Right ventricle myocardium superior (tissue), 1 donor: ENCODE measurements at regions not wholly inside any gene's neighbourhood (a gene's known extent, or its start where the extent isn't known, plus 50 kb on each side); places are given as distances from the start of the nearest gene placed in this dataset.
A peak's percentile ranks its signal among the peaks of the same experiment; 100 is the strongest.
"Not testable (repeated sequence)": the region's sequence is repeated elsewhere in the genome, so short reads cannot be mapped to it uniquely, and the experiment has no call there.

Experiments
- ATAC-seq: fragments of 200-7000 bp; cut with Tn5 transposase; one replicate; pipeline ENCODE4 v1.9.1; 2020; ENCODE audit warnings: mild to moderate bottlenecking; ENCODE audit not compliant: poor library complexity
- DNase-seq: peaks from one replicate; pipeline ENCODE4 v3.0.0-alpha.2; 2020
- intact Hi-C: fragments of 100-400 bp; cut with DNase I; formaldehyde crosslinking; loops from one replicate; pipeline ENCODE4 v1.11.2; 2022
- donor health status: DM: no; HTN: yes; CAD: no; lungs with severe emphysema.

DNA sequence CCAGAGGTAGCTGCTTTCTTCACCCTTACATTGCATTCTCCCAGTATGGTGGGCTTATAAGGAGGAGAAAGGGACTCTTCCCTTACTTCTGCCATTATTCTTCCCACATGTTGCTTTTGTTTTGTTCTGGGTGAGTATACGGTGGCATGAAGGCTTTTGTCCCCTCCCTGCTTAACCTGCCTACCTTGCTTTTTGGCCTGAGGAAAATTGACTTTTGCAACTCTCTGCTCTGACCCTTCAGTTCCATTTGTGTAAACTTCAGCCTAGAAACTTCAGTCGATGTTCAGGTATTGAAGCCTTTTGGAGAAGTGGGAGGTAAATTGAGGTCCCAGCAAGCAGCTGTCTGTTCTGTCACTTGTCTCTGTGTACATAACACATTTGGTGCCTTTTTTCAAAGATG, 110.2 kb downstream of the PCSK1 start:
- ATAC-seq: no peak
- intact Hi-C loops: no loop called here
- no peak for DNase-seq

GRCh38 chr5:96322217-96322616, 110.8 kb downstream of the PCSK1 start:
- intact Hi-C loops: no loop called here
- ATAC-seq: no peak
- no peak for DNase-seq

- no peak for ATAC-seq
- DNase-seq: no peak
- intact Hi-C loops: no loop called here
Observed at GRCh38 chr5:96321345-96321744, 111.7 kb downstream of the PCSK1 start.

DNA sequence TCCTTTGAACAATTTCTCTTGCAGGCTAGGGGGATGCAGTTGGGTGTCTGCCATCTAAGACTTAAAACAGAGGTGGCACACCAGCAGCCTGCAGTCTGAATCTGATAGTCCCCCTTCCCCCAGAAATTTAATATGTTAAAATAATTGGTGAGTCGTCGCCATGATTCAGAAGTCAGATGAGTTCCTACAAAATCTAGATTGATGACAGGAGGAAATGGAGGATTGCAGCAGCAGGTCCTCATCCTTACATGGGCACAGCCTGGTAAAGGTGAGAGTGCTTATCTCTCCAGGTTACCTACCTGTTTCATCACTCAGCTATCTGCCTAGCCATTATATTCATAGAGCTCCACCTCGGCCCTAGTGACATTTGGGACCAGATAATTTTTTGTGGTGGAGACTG, 112.3 kb downstream of the PCSK1 start:
- no peak for DNase-seq
- no peak for ATAC-seq
- intact Hi-C loops: no loop called here

DNA sequence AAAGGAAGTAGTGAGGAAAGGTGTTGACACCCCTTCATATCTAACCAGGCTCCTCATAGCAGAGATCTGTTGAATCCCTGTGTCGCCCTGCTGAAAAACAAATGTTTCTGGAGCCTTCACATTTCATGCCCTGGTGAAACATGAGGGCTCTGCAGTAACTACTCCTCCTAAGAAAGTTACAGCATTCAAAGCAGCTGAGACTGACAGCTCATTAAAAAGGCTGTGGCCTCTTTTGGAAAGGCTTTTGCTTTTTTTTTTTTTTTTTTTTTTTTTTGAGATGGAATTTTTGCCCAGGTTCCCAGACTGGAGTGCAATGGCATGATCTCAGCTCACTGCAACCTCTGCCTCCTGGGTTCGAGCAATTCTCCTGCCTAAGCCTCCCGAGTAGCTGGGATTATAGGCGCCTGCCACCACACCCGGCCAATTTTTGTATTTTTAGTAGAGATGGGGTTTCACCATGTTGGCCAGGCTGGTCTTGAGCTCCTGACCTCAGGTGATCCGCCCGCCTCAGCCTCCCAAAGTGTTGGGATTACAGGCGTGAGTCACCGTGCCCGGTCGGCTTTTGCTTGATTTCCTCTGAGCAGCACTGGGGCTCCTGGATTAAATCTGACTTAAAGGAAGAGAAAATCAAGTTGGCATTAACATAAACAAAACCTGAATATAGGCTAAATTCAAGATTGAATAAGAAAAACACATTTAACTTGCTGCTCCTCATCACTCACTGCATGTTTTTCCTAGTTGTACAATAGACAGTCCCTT, 112.9 kb downstream of the PCSK1 start:
- ATAC-seq, DNase-seq, intact Hi-C loops: not testable (repeated sequence)

- no peak for DNase-seq
- ATAC-seq: no peak
- intact Hi-C loops: no loop called here
Observed at GRCh38 chr5:96318569-96319110, 114.4 kb downstream of the PCSK1 start.

DNA sequence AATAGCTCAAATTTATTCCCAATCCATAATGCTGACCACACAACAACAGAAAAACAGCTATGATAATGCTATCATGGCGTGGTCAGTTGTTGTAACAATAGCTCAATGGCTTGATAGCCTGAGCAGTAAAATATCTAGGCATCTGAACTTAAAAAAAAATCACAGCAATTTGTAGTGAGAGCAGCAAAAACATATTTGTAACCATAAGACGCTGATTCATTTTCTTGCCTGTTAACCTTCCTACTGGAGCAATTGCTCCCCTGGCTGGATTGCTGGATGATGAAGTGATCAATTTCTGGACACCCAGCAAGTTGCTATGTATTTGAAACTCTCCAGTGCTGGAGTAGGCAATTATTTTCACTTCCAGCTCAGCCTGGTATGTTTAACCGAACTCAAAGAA, 115.1 kb downstream of the PCSK1 start:
- intact Hi-C loops: no loop called here
- ATAC-seq (no peak), DNase-seq (no peak)

DNA sequence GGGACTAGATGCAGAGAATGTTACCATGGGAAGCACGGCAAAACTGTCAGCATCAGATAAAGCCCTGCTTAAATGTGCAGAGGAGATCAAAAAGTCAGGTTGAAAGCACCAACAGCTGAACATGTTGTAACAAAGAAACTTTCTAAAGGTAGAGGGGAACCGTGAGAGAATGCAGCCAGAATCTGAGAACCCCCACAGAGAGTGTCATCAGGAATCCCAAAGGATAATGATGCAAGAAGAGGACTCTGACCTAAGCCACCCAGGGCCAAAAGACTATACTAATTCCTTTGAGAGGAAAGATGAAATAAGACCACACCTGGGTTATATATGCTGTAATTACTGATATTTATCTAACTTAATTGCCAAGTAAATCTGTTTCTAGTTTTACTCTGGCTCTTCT, 116.6 kb downstream of the PCSK1 start:
- ATAC-seq (no peak), DNase-seq (no peak)
- intact Hi-C loops: no loop called here

DNA sequence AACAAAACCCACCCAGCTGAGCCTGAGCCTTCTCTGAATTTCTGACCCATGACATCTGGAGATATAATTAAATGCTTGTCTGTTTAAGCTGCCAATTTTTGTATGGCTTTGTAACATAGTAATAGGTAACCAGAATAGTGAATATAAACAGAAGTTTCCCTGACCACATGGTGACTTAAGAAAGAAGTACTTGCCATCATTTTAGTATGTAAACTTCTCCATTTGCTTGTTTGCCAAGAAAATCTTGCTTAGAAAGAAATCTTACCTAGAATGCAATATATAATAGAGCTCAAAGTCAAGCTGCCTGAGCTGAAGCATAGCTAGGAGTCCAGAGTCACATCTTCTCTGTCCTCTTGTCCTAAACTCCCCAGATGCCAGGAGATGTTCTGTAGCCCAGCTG, 117.0 kb downstream of the PCSK1 start:
- DNase-seq (no peak), ATAC-seq (no peak)
- intact Hi-C loops: no loop called here

- intact Hi-C loops: no loop called here
- ATAC-seq (no peak), DNase-seq (no peak)
Observed at GRCh38 chr5:96315431-96315830, 117.6 kb downstream of the PCSK1 start.

DNA sequence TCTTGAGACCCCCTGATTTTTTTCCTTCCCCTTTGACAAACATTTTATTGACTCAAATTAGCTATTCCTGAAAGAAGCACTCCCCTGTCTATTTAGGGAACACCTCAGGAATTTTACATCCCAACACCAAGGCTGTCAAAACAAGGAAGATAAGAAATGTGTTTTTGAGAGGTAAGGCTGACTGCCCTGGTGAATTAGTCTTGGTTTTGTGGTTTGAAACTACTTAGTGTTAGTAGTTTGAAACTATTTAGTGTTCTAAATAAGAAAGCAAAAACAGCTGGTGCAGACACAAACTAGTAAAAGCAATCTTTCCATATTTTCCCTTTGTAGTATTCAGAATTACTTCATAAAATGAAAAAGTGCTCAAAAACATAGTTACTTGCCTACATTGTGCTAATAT, 120.7 kb downstream of the PCSK1 start:
- ATAC-seq (no peak), DNase-seq (no peak)
- intact Hi-C loops: no loop called here

DNA sequence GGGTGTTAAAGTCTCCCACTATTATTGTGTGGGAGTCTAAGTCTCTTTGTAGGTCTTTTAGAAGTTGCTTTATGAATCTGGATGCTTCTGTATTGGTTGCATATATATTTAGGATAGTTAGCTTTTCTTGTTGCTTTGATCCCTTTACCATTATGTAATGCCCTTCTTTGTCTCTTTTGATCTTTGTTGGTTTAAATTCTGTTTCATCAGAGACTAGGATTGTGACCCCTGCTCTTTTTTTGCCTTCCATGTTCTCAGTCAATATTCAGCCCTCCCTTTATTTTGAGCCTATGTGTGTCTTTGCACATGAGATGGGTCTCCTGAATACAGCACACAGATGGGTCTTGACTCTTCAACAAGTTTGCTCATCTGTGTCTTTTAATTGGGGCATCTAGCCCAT, 126.0 kb downstream of the PCSK1 start:
- DNase-seq, ATAC-seq, intact Hi-C loops: not testable (repeated sequence)

DNA sequence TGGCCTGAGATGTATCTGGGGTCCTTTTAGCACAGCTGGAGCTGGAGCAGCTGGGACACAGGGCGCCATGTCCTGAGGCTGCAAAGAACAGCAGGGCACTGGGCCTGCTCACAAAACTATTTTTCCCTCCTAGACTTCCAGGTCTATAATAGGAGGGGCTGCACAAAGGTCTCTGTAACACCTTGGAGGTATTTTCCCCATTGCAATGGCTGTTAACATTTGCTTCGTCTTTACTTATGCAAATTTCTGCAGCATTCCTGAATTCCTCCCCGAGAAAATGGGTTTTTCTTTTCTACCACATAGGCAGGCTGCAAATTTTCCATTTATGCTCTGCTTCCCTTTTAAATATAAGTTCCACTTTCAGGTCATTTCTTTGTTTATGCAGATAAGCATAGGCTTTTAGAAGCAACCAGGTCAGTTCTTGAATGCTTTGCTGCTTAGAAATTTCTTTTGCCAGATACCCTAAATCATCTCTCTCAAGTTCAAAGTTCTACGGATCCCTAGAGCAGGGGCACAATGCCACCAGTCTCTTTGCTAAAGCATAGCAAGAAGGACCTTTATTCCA, 130.8 kb downstream of the PCSK1 start:
- intact Hi-C loops: no loop called here
- ATAC-seq: no peak
- no peak for DNase-seq

- ATAC-seq: no peak
- DNase-seq: no peak
- intact Hi-C loops: no loop called here
Observed at GRCh38 chr5:96300976-96301375, 132.1 kb downstream of the PCSK1 start.

DNA sequence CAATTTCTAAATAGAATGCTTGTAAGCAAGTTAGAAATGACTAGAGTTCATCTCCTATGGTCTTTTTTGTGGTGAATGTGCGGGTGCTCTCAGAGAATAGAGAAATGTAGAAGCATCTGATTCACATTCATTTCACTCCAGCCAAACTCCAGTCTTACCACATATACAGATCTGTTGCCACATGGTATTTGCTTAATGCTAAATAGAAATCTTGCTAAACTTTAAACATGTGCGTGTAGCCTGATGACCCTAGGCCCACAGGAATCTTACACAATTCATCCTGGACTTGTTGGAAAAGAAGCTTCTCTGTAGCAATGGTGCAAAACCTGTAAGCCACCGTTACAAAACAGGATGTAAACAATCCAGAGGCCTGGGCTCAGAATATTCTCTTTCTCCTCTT, 135.2 kb downstream of the PCSK1 start:
- no peak for ATAC-seq
- DNase-seq: no peak
- intact Hi-C loops: no loop called here

DNA sequence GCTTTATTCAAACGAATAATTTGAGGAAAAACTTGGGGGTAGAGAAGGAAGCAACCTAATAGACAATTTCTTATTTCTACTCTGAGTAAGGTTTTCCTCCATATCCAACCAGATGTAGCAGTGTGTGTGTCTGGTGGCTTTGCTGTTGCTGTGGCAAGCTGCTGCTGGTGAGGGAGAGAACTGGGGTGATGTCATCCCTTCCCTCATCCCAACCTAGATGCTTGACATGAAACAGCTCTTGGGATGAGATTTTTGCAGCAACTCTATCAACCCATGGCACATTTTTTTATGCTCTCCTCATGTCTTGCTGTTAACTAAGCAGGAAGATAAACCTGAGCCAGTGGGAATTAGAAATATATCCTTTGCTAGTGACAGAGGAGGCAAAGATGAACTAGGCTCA, 135.8 kb downstream of the PCSK1 start:
- intact Hi-C loops: no loop called here
- DNase-seq (no peak), ATAC-seq (peak; percentile 36)

GRCh38 chr5:96294884-96295202, 138.2 kb downstream of the PCSK1 start:
- ATAC-seq: peak; percentile 10
- intact Hi-C loops: no loop called here
- no peak for DNase-seq

DNA sequence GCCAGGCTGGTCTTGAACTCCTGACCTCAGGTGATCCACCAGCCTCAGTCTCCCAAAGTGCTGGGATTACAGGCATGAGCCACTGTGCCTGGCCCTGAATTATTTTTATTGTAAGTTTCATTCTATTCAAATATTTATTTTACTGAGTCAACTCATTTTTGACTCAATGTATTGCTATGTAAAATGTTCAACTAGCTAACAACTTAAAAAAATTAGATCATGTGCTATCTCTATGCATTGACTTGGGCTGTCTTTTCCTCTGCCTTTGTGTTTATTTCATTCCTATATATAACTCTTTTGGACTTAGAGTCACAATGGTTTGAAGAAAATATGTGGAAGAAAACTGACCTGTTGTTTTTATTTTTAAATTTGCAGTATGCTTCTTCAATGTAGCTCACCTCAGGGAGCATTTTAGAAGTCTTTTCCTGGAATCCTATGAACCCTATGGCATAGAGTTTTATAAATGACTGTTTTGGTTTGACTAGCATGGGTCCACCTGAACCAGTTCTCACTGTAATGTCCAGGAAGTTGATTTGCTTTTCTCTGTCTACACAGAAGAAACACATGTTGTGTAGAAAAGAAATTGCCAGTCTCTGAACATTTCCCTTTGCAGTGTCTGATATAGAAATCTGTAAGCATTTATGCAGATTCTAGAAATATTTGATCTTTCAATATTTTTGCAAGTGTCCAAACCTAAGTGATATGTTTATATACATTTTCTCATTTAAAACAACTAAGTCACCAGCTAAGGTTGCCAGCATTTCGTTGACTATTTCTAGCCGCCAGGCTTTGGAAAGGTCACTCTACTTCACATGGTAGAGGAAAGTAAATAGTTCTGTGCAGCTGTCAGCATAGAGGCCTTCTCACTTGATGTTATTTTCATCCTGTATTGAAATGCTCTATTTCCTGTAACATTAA, 138.8 kb downstream of the PCSK1 start:
- DNase-seq (no peak), ATAC-seq (peak; percentile 75)
- intact Hi-C loops: no loop called here

- intact Hi-C loops: no loop called here
- peak; percentile 83 for ATAC-seq
- DNase-seq: peak; percentile 44
Observed at GRCh38 chr5:96292582-96293247, 140.3 kb downstream of the PCSK1 start.
